ENCODE measurements at regions not wholly inside any gene's neighbourhood (a gene's known extent, or its start where the extent isn't known, plus 50 kb on each side); places are given as distances from the start of the nearest gene placed in this dataset.

DNA sequence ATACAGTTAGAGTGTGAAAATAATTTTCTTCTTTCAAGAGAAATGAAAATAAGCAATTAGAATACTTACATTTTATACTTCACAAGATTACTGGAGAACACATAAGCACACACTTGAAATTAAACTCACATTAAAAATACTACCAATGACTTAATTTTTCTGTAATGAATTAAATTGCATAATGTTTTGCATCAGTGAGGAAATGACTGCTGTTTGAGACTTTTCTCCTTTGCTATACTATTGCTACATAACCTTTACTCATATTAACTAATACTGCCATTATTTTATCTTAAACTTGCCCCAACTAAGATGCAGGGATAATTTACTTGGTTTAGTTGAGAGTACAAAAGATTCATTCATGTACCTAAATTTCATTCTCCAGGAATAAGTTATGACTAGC lies 590.9 kb downstream of the ARAP2 start:
- no peak overlapping the region for H3K4me2 ChIP-seq (ENCODE audit: insufficient read depth in 1 of 2, low read depth in 2 of 2, low read length in 2 of 2)
- no peak overlapping the region for H2BK5ac ChIP-seq (ENCODE audit: low read depth, low read length)
- no peaks in the 10 kb centered on the region for H3K79me2 ChIP-seq (ENCODE audit: control insufficient read depth in 1 of 2, insufficient read depth in 2 of 2, low read length in 2 of 2)
- CTCF ChIA-PET (ENCODE audit: partially characterized antibody), result no interaction called here
- H2BK120ac ChIP-seq (replicated peaks; ENCODE audit: low read depth, low read length), result no peak overlapping the region
- no peak overlapping the region for H3K18ac ChIP-seq (ENCODE audit: extremely low read depth, low read length)
- no peaks in the 10 kb centered on the region for H3K23me2 ChIP-seq (ENCODE audit: low read depth, low read length)
- H4K5ac ChIP-seq (ENCODE audit: insufficient read length, low read depth, low read length), result no peak overlapping the region
- no peaks in the 10 kb centered on the region for H3K79me1 ChIP-seq (ENCODE audit: low read depth, low read length)
- H2BK15ac ChIP-seq (ENCODE audit: low read length), result no peak overlapping the region
- no peak overlapping the region for H2AK5ac ChIP-seq (ENCODE audit: low read depth, low read length)
- POLR2A ChIA-PET (ENCODE audit: partially characterized antibody), result no interaction called here
- no peak overlapping the region for H2BK12ac ChIP-seq (ENCODE audit: low read depth, low read length)
- H4K8ac ChIP-seq (ENCODE audit: extremely low read depth, insufficient read depth, low read length), result no peak overlapping the region
- H3K9ac ChIP-seq (replicated peaks in 1 of 4; ENCODE audit: extremely low read depth in 1 of 4, low read depth in 3 of 4, low read length in 3 of 4), result no peak overlapping the region
- H4K91ac ChIP-seq (replicated peaks; ENCODE audit: insufficient read length, low read length), result no peak overlapping the region
- FAIRE-seq (no peak), DNase-seq (ENCODE audit: low read depth in 1 of 2, low spot score in 2 of 2) (no peak)
- H3K4me1 ChIP-seq (replicated peaks in 1 of 4; ENCODE audit: control insufficient read depth in 3 of 4, insufficient read depth in 4 of 4, low read length in 3 of 4), result no peaks in the 10 kb centered on the region
- H3K4me3 ChIP-seq (ENCODE audit: extremely low read depth in 1 of 4, insufficient read depth in 2 of 4, low read depth in 3 of 4, low read length in 4 of 4), result no peak overlapping the region
- no peaks in the 10 kb centered on the region for H3K27me3 ChIP-seq (replicated peaks in 1 of 4; ENCODE audit: control insufficient read depth in 3 of 4, extremely low read depth in 1 of 4, insufficient read depth in 3 of 4, low read length in 3 of 4)
- no peaks in the 10 kb centered on the region for H4K20me1 ChIP-seq (replicated peaks in 1 of 2; ENCODE audit: control insufficient read depth in 1 of 2, insufficient read depth in 2 of 2, low read length in 2 of 2)
- no peak overlapping the region for H2BK20ac ChIP-seq (ENCODE audit: low read length)
- no peaks in the 10 kb centered on the region for H3K36me3 ChIP-seq (ENCODE audit: control insufficient read depth in 2 of 4, insufficient read depth in 4 of 4, low read length in 3 of 4)
- H3K9me3 ChIP-seq (ENCODE audit: insufficient read depth in 2 of 2, low read depth in 1 of 2, low read length in 1 of 2), result no peaks in the 10 kb centered on the region
- H2AFZ ChIP-seq (ENCODE audit: low read length), result no peak overlapping the region
- H3K56ac ChIP-seq (replicated peaks; ENCODE audit: insufficient read length, low read depth, low read length), result no peak overlapping the region
- no peak overlapping the region for H3K27ac ChIP-seq (ENCODE audit: low read depth, low read length)
- H3K4ac ChIP-seq (replicated peaks; ENCODE audit: insufficient read length, low read depth, low read length), result no peak overlapping the region
- H3K23ac ChIP-seq (ENCODE audit: insufficient read length), result no peak overlapping the region
- no peak overlapping the region for H3K14ac ChIP-seq (ENCODE audit: insufficient read length)
- TF ChIP-seq SIX5 (IDR thresholded peaks at IDR 0.05; ENCODE audit: low read depth, low read length), result no peak
- no peak for TF ChIP-seq YY1 (IDR thresholded peaks at IDR 0.05; ENCODE audit: low read depth, low read length)
- no peak for TF ChIP-seq SAP30 (IDR thresholded peaks at IDR 0.05; ENCODE audit: insufficient read depth, insufficient replicate concordance, low read length)
- no peak for TF ChIP-seq BCL11A (IDR thresholded peaks at IDR 0.05; ENCODE audit: low read depth in 2 of 2, low read length in 2 of 2)
- TF ChIP-seq PHF8 (conservative IDR thresholded peaks at IDR 0.05; ENCODE audit: low read depth, low read length), result no peak
- no peak for TF ChIP-seq RNF2 (IDR thresholded peaks at IDR 0.05; ENCODE audit: borderline replicate concordance, low read depth, low read length, missing control alignments, poor library complexity, severe bottlenecking)
- TF ChIP-seq KDM4A (IDR thresholded peaks at IDR 0.05; ENCODE audit: low read depth, low read length, severe bottlenecking), result no peak
- no peak for TF ChIP-seq SRF (IDR thresholded peaks at IDR 0.05; ENCODE audit: low read depth, low read length)
- no peak for TF ChIP-seq FOSL1 (IDR thresholded peaks at IDR 0.05; ENCODE audit: insufficient read depth, low read depth, low read length)
- TF ChIP-seq RAD21 (IDR thresholded peaks at IDR 0.05 in 1 of 2, conservative IDR thresholded peaks at IDR 0.05 in 1 of 2; ENCODE audit: low read depth in 2 of 2, low read length in 2 of 2), result no peak
- no peak for TF ChIP-seq RFX5 (IDR thresholded peaks at IDR 0.05; ENCODE audit: borderline replicate concordance, low read depth, low read length)
- TF ChIP-seq HDAC2 (IDR thresholded peaks at IDR 0.05; ENCODE audit: borderline replicate concordance in 1 of 2, low read depth in 2 of 2, low read length in 2 of 2), result no peak
- TF ChIP-seq EP300 (IDR thresholded peaks at IDR 0.05; ENCODE audit: borderline replicate concordance in 1 of 2, low read depth in 2 of 2, low read length in 2 of 2), result no peak
